ENCODE measurements at regions not wholly inside any gene's neighbourhood (a gene's known extent, or its start where the extent isn't known, plus 50 kb on each side); places are given as distances from the start of the nearest gene placed in this dataset.

DNA sequence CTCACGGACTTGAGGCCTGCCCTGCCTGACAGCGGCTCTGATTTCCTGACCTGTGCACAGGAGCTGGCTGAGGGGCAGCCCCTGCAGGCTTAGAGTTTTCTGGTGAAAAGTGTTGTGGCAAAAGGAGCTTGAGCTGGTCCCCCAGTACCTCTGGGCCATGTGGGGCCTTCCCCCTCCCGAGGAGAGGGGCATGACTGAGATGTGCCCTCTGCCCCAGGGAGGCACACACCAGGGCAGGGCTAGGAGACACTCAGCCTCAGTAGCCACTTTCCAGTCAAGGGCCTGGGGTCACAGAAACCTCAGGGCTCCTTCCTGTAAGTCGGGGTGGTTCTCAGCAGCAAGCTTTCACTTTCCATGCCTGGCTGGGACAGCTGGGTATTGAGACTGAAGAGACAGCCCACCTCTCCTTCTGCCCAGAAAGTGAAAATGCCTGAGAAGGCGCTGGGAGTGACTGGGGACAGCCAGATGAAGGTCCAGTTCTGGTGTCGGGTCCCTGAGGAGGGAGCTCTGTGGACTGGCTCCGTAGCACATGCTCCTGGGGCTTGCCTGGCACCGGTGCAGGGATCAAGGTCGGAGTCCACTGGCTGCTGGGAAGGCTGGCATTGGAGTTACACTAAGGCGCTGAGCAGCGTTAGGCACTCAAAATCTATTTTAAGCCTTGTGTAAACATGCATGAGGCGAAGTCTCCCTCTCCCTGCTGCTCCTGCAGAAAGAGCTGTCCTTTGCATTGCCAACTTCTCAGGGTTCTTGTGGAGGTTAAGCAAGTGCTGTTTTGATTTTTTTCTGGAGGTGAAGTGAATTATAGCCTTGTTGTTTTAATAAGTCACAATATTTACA lies 394.9 kb downstream of the GADD45G start:
- H3K36me3 ChIP-seq (ENCODE audit: control insufficient read depth, insufficient read depth, low read length) = no peaks in the 10 kb centered on the region
- H3K4me1 ChIP-seq (ENCODE audit: control insufficient read depth, insufficient read depth, low read length) = no peaks in the 10 kb centered on the region
- no peak overlapping the region for H3K9ac ChIP-seq (ENCODE audit: low read depth, low read length)
- no peaks in the 10 kb centered on the region for H3K9me3 ChIP-seq (ENCODE audit: control insufficient read depth, insufficient read depth, low read length)
- H3K4me3 ChIP-seq (ENCODE audit: low read depth, low read length) = no peak overlapping the region
- H3K27me3 ChIP-seq (ENCODE audit: control insufficient read depth, insufficient read depth, low read length) = no peaks in the 10 kb centered on the region

DNA sequence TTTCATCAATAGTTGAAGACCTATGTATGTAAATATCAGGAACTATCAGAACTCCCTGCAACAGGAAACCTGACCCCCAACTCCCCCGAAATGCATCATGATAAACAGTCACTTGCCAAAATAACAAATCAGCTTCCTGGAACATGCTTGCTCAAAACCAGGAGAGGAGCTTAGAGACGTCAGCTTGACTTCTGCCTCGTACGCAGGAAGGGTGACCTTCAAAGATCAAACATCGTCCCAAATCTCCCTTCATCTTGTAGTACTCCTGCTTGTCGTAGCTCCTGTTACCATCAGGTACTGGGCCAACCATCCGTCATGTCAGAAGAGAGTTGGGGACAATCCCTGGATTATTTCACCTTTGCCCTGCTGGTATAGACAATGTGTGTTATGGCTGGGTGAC lies 396.1 kb downstream of the GADD45G start:
- H3K4me3 ChIP-seq (ENCODE audit: low read depth, low read length) = no peak overlapping the region
- H3K36me3 ChIP-seq (ENCODE audit: control insufficient read depth, insufficient read depth, low read length) = no peaks in the 10 kb centered on the region
- H3K9me3 ChIP-seq (ENCODE audit: control insufficient read depth, insufficient read depth, low read length) = no peaks in the 10 kb centered on the region
- H3K9ac ChIP-seq (ENCODE audit: low read depth, low read length) = no peak overlapping the region
- no peaks in the 10 kb centered on the region for H3K27me3 ChIP-seq (ENCODE audit: control insufficient read depth, insufficient read depth, low read length)
- H3K4me1 ChIP-seq (ENCODE audit: control insufficient read depth, insufficient read depth, low read length) = no peaks in the 10 kb centered on the region

DNA sequence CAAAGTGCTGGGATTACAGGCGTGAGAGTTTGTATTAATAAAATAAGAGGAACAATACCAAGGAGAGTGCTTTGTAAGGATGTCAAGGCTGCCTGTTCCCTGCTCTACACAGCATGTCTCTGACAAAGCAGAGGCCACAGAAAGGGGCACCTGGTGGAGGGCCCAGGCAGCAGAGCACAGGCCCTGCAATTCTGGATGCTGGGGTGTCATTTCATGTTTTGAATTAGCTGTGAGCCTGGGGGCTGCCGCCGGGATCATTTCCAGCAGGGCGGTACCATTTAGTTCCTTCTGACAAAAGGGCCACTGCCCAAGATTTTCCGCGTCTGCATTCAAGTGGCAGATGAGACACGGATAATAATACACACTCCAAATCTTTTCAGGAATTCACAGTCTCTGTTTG lies 396.9 kb downstream of the GADD45G start:
- no peaks in the 10 kb centered on the region for H3K36me3 ChIP-seq (ENCODE audit: control insufficient read depth, insufficient read depth, low read length)
- no peak overlapping the region for H3K9ac ChIP-seq (ENCODE audit: low read depth, low read length)
- no peaks in the 10 kb centered on the region for H3K27me3 ChIP-seq (ENCODE audit: control insufficient read depth, insufficient read depth, low read length)
- no peaks in the 10 kb centered on the region for H3K9me3 ChIP-seq (ENCODE audit: control insufficient read depth, insufficient read depth, low read length)
- no peaks in the 10 kb centered on the region for H3K4me1 ChIP-seq (ENCODE audit: control insufficient read depth, insufficient read depth, low read length)
- no peak overlapping the region for H3K4me3 ChIP-seq (ENCODE audit: low read depth, low read length)

DNA sequence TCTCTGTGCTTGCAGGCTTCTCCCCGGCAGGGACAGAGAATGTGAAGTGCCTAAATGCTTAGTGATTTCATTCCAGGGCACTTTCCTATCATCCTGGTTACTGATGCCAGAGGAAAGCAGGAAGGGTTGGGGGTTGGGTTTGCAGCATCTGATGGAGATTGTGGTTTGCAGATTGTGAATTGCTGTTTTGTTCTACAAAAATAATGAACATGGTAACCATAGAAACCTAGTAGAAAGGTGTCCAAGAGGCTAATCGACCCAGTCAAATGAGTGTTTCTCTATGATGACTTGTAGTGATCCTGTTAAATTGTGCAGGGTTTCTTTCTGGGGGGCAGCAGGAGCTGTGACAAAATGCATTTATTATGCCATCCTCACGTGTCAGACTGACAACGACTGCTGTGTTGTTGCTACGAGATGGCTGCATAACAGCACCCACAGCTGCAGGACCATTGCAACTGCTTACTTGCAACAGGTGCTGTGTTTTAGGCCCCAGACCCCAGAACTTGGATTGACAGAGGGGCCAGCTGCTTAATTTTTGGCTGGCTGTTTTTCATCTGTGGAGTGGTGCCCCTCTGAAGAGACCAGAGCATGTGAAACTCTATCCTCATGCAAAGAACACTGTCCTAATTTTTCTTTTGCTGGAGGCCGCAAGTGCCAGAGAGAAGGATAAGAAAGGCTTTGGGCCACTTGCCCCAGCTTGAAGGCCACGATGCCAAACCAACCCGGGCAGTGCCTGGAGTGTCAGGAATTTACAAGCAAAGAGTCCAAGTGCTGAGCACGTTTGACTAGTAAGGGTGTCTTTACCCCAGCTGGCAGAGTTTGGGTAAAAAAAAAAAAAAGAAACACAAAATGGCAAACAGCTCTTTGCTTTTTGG lies 397.8 kb downstream of the GADD45G start:
- no peaks in the 10 kb centered on the region for H3K9me3 ChIP-seq (ENCODE audit: control insufficient read depth, insufficient read depth, low read length)
- H3K27me3 ChIP-seq (ENCODE audit: control insufficient read depth, insufficient read depth, low read length) = no peaks in the 10 kb centered on the region
- H3K4me1 ChIP-seq (ENCODE audit: control insufficient read depth, insufficient read depth, low read length) = no peaks in the 10 kb centered on the region
- no peak overlapping the region for H3K4me3 ChIP-seq (ENCODE audit: low read depth, low read length)
- no peak overlapping the region for H3K9ac ChIP-seq (ENCODE audit: low read depth, low read length)
- H3K36me3 ChIP-seq (ENCODE audit: control insufficient read depth, insufficient read depth, low read length) = no peaks in the 10 kb centered on the region

DNA sequence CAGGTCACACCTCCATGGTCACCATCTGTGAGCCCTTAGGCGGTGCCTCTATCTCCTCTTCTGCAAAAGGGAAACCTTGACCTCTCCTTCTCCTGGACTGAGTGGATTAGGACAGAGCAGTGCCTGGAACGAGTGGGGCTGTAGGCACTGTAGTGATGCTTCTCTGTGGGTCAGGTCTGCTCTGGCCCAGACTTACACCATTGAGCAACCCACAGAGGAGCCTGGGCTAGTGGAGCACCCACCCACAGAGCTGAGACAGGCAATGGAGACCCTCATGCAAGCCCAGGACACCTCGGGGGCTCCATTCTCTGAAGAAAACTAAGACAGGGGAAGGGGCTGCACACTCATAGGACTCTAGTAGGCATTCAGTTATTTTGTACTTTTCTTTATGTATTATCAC lies 400.6 kb downstream of the GADD45G start:
- H3K27me3 ChIP-seq (ENCODE audit: control insufficient read depth, insufficient read depth, low read length) = no peaks in the 10 kb centered on the region

DNA sequence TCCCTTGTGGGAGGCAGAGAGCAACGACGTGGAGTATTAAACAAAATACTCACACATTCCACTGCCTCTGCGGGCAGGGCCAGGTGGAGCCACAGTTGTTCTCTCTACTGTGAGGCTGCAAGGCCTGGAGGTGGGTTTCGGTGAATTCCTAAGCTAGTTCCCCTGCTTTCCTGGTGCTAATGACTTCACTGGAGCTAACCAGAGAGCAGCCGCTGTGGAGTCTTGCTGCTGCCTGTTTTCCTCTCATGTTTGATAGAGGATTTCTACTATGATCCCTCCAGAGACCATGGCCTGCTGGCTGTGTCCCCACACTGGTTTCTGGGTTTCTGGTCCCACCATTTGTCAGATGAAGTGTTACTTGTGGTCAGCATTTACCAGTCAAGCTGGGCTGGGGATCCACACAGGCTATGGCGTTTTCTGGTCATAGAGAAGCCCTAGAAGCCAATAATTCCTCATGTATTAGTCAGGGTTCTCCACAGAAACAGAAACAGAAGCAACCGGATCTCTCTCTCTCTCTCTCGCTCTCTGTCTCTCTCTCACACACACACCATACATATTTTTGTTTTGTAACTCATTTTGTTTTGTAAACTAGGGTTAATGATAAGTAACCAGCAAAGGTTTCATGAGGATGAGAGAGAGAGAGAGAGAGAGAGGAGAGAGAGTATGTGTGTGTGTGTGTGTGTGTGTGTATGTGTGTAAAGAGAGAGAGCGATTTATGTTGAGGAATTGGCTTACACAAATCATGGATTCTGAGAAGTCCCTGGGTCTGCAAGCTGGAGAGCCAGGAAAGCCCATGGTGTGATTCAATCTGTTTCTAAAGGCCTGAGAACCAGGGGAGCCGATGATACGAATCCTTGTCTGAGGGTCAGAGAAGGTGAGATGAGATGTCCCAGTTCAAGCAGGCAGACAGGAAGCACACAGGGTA lies 403.0 kb downstream of the GADD45G start:
- Histone ChIP-seq H3K27me3 (ENCODE audit: control insufficient read depth, insufficient read depth, low read length) (no peaks in the 10 kb centered on the region), H3K36me3 (ENCODE audit: control insufficient read depth, insufficient read depth, low read length) (no peaks in the 10 kb centered on the region), H3K4me1 (ENCODE audit: control insufficient read depth, insufficient read depth, low read length) (peaks cover 6% of the 10 kb centered on the region), H3K4me3 (ENCODE audit: low read depth, low read length) (no peak overlapping the region), H3K9ac (ENCODE audit: low read depth, low read length) (no peak overlapping the region), H3K9me3 (ENCODE audit: control insufficient read depth, insufficient read depth, low read length) (no peaks in the 10 kb centered on the region)

More for the DNA sequence above, 400.6 kb downstream of the GADD45G start:
- Histone ChIP-seq H3K9me3 (ENCODE audit: control insufficient read depth, insufficient read depth, low read length) (no peaks in the 10 kb centered on the region), H3K9ac (ENCODE audit: low read depth, low read length) (no peak overlapping the region), H3K4me3 (ENCODE audit: low read depth, low read length) (no peak overlapping the region), H3K36me3 (ENCODE audit: control insufficient read depth, insufficient read depth, low read length) (no peaks in the 10 kb centered on the region), H3K4me1 (ENCODE audit: control insufficient read depth, insufficient read depth, low read length) (peaks cover 6% of the 10 kb centered on the region)

DNA sequence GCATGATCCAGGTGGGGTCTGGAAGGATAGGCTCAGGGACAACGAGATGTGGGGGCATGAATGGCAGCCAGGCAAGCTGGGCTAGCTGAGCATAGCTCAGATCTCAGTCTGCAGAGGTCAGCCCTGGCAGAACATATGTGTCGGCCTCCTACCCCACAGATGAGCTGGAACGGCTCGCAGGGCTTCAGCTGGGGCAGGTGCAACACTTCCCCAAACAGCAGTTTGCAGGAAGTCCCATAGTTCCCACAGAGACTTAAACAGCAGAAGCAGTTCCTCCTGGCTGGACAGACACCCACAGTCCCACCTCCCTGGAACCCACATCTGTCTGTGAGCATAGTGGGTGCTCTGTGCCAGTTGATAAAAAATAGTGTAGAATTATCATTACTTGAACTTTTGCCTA lies 404.6 kb downstream of the GADD45G start:
- H3K36me3 ChIP-seq (ENCODE audit: control insufficient read depth, insufficient read depth, low read length) = no peaks in the 10 kb centered on the region
- H3K9ac ChIP-seq (ENCODE audit: low read depth, low read length) = no peak overlapping the region
- no peak overlapping the region for H3K4me3 ChIP-seq (ENCODE audit: low read depth, low read length)
- H3K4me1 ChIP-seq (ENCODE audit: control insufficient read depth, insufficient read depth, low read length) = peaks cover 6% of the 10 kb centered on the region
- no peaks in the 10 kb centered on the region for H3K9me3 ChIP-seq (ENCODE audit: control insufficient read depth, insufficient read depth, low read length)
- no peaks in the 10 kb centered on the region for H3K27me3 ChIP-seq (ENCODE audit: control insufficient read depth, insufficient read depth, low read length)

DNA sequence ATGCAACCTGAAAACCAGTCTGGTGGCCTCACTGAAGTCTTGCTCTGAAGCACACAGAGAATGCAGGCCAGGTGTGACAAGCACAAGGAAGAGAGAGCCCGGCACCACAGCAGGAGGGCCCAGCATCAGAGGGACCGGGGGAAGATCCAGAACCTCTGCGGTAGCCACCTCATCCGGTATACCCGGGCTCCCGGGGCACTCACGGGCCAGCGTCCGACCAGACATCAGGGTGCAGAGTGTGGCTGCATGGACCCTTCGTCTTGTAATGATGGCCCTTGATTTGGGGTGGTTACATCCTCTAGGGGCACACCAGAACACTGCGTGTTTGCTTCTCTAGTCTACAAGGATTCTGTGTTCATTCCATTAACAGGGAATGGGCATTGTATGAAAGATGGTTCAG lies 406.0 kb downstream of the GADD45G start:
- Histone ChIP-seq H3K9ac (ENCODE audit: low read depth, low read length) (no peak overlapping the region), H3K36me3 (ENCODE audit: control insufficient read depth, insufficient read depth, low read length) (no peaks in the 10 kb centered on the region), H3K4me1 (ENCODE audit: control insufficient read depth, insufficient read depth, low read length) (peaks cover 6% of the 10 kb centered on the region), H3K4me3 (ENCODE audit: low read depth, low read length) (no peak overlapping the region), H3K27me3 (ENCODE audit: control insufficient read depth, insufficient read depth, low read length) (no peaks in the 10 kb centered on the region), H3K9me3 (ENCODE audit: control insufficient read depth, insufficient read depth, low read length) (no peaks in the 10 kb centered on the region)

DNA sequence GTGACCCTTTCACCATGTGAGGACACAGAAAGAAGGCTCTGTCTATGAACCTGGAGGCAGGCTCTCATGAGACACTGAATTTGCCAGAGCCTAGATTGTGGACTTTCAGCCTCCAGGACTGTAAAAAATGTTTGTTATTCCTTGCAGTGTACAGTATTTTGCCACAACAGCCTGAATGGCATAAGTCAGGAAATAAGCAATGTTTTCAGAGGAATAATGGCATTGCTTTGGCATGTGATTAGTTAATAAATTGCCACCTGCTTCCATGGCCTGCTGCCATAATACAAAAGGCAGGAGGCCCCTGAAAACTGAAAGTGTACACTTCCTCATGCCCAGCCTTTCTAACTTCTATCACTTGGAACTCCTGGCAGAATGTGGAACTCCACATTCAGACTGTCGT lies 408.1 kb downstream of the GADD45G start:
- H3K36me3 ChIP-seq (ENCODE audit: control insufficient read depth, insufficient read depth, low read length) = no peaks in the 10 kb centered on the region
- no peaks in the 10 kb centered on the region for H3K27me3 ChIP-seq (ENCODE audit: control insufficient read depth, insufficient read depth, low read length)
- no peak overlapping the region for H3K4me3 ChIP-seq (ENCODE audit: low read depth, low read length)
- H3K4me1 ChIP-seq (ENCODE audit: control insufficient read depth, insufficient read depth, low read length) = peaks cover 5% of the 10 kb centered on the region
- no peaks in the 10 kb centered on the region for H3K9me3 ChIP-seq (ENCODE audit: control insufficient read depth, insufficient read depth, low read length)
- H3K9ac ChIP-seq (ENCODE audit: low read depth, low read length) = no peak overlapping the region

DNA sequence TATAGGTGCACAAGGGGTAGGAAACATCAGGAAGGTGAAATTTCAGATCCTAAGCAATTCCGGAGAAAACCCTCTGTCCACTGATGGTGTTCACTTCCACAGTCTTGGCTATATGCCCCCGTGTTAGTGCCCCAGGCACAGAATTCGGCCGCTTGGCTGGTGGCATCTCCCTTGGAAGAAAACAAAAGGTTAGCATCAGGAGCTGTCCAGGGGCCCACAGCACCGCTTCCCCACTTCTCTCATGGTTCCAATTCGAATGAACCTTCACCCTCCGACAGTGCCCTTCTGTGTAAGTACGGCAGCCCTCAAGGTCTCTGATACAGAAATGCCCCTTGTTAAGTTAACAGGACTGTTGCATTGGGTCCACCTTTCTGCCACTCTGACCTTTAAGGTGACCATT lies 409.0 kb downstream of the GADD45G start:
- H3K27me3 ChIP-seq (ENCODE audit: control insufficient read depth, insufficient read depth, low read length) = no peaks in the 10 kb centered on the region
- H3K4me1 ChIP-seq (ENCODE audit: control insufficient read depth, insufficient read depth, low read length) = no peaks in the 10 kb centered on the region
- H3K36me3 ChIP-seq (ENCODE audit: control insufficient read depth, insufficient read depth, low read length) = no peaks in the 10 kb centered on the region
- H3K9me3 ChIP-seq (ENCODE audit: control insufficient read depth, insufficient read depth, low read length) = no peaks in the 10 kb centered on the region
- no peak overlapping the region for H3K9ac ChIP-seq (ENCODE audit: low read depth, low read length)
- H3K4me3 ChIP-seq (ENCODE audit: low read depth, low read length) = no peak overlapping the region

DNA sequence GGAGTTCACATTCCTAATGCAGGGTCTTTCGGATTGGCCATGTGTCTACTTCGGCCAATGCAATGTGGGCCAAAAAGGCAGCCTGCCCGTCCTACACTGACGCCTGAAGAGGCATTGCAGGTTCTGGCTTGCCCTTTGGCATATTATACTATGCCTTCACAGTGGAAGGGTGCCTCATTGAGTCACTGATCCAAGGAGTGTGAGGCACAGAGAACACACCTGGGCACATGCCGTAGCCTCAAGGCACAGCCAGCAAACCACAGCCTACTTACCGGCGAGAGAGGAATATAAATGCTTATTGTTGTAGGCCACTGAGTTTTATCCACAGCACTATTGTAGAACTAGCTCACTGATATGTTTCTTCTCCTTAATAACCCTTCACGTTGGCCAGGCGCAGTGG lies 409.6 kb downstream of the GADD45G start:
- Histone ChIP-seq H3K36me3 (ENCODE audit: control insufficient read depth, insufficient read depth, low read length) (no peaks in the 10 kb centered on the region), H3K27me3 (ENCODE audit: control insufficient read depth, insufficient read depth, low read length) (no peaks in the 10 kb centered on the region), H3K9me3 (ENCODE audit: control insufficient read depth, insufficient read depth, low read length) (no peaks in the 10 kb centered on the region), H3K4me1 (ENCODE audit: control insufficient read depth, insufficient read depth, low read length) (no peaks in the 10 kb centered on the region), H3K9ac (ENCODE audit: low read depth, low read length) (no peak overlapping the region), H3K4me3 (ENCODE audit: low read depth, low read length) (no peak overlapping the region)
